GM06990 (cell line): ENCODE measurements at regions not wholly inside any gene's neighbourhood (a gene's known extent, or its start where the extent isn't known, plus 50 kb on each side); places are given as distances from the start of the nearest gene placed in this dataset.
"Not testable (repeated sequence)": the region's sequence is repeated elsewhere in the genome, so short reads cannot be mapped to it uniquely, and the experiment has no call there.

ENCODE experiments used
- DNase-seq: peaks from one replicate; pipeline ENCODE4 v3.0.0-alpha.2; 2011; ENCODE audit not compliant: insufficient read length; ENCODE audit errors: extremely low read depth
- H3K27me3 ChIP-seq: replicated peaks from 2 replicates; pipeline ENCODE4 v1.6.0; 2011; ENCODE audit warnings: low read length; ENCODE audit not compliant: control insufficient read depth, insufficient read depth
- H3K36me3 ChIP-seq: 2 replicates; pipeline ENCODE4 v1.5.1; 2011; ENCODE audit warnings: low read length; ENCODE audit not compliant: control insufficient read depth, insufficient read depth
- H3K4me3 ChIP-seq: replicated peaks from 2 replicates; pipeline ENCODE4 v1.5.1; 2011; ENCODE audit warnings: low read depth, mild to moderate bottlenecking, control low read depth, low read length
- CTCF ChIP-seq: IDR thresholded peaks from 2 replicates; pipeline ENCODE4 v1.5.1; 2011; ENCODE audit warnings: low read length, control low read depth, mild to moderate bottlenecking, inconsistent platforms; ENCODE audit not compliant: insufficient read depth, poor library complexity, severe bottlenecking

DNA sequence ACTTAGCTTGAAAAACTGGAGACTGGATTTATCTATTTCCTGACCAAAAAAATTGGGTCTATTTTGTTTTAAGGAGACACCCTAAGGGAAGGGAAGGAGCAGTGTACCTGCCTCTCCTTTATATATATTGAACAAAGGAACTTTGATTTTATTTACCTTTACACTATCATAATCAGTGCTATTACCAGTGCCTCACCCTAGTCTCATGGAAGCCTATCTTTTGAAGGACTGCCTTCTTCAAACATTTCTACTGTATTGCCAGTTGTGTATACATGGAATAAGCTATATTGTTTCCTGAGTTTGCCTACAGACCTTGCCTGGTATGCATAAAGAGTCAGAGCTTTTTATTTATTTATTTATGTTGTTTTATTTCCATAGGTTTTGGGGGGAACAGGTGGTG lies 124.9 kb downstream of the UTRN start:
- TF ChIP-seq CTCF, result no peak
- Histone ChIP-seq H3K4me3 (no peak overlapping the region), H3K36me3 (no peaks in the 10 kb centered on the region), H3K27me3 (no peaks in the 10 kb centered on the region)
- no peak for DNase-seq

DNA sequence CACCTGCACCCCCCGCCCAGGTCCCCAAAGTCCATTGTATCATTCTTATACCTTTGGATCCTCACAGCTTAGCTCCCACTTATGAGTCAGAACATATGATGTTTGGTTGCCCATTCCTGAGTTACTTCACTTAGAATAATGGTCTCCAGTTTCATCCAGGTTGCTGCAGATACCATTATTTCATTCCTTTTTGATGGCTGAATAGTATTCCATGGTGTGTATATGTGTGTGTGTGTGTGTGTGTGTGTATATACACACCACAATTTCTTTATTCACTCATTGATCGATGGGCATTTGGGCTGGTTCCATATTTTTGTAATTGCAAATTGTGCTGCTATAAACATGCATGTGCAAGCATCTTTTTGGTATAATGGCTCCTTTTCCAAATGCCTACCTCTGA lies 125.4 kb downstream of the UTRN start:
- H3K4me3 ChIP-seq, DNase-seq, H3K27me3 ChIP-seq, H3K36me3 ChIP-seq: not testable (repeated sequence)

DNA sequence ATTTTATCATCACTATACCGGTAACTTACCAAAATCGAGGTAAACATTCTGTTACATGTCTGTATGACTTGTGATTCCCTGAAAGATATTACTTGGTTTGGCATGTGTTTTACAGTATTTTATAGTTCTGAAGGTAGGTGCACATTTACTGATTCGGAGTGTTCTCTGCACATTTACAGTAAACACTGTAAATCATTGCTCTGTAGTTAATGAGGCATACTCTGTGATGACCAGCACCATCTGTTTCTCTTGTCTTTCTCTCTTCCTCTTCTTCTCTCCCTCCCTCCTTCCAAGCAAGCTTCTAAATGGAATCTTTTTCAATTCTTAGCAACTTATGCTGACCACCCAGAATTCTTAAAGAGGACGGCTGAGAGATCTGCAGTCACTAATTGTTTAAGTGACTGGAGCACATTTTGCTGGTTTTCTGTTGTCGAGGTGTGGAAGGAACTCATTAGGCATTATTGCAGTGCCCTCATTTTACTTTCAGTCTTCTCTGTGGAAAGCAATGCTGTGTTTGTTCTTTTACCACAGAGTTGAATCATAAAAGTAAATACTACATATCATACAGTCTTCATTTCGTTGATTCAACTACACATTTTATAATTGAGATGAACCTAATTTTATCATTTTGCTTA lies 126.5 kb downstream of the UTRN start:
- Histone ChIP-seq H3K27me3 (no peaks in the 10 kb centered on the region), H3K4me3 (no peak overlapping the region), H3K36me3 (no peaks in the 10 kb centered on the region)
- DNase-seq, result no peak
- no peak for TF ChIP-seq CTCF

- DNase-seq, result no peak
- no peaks in the 10 kb centered on the region for H3K36me3 ChIP-seq
- no peaks in the 10 kb centered on the region for H3K27me3 ChIP-seq
- H3K4me3 ChIP-seq, result no peak overlapping the region
- no peak for TF ChIP-seq CTCF
Observed at GRCh38 chr6:144413418-144413817, 128.3 kb downstream of the UTRN start.

- no peaks in the 10 kb centered on the region for H3K36me3 ChIP-seq
- no peak overlapping the region for H3K4me3 ChIP-seq
- DNase-seq, result no peak
- H3K27me3 ChIP-seq, result no peaks in the 10 kb centered on the region
- TF ChIP-seq CTCF, result no peak
Observed at GRCh38 chr6:144415014-144415413, 129.9 kb downstream of the UTRN start.

GRCh38 chr6:144415835-144416237 lies 130.7 kb downstream of the UTRN start:
- no peaks in the 10 kb centered on the region for H3K36me3 ChIP-seq
- no peak for TF ChIP-seq CTCF
- no peak overlapping the region for H3K4me3 ChIP-seq
- DNase-seq, result no peak
- no peaks in the 10 kb centered on the region for H3K27me3 ChIP-seq
